Dendritic cell treated with granulocyte-macrophage colony-stimulating factor and Interleukin-4, amounts not matched to agents 40 ng/mL and 50 ng/mL, for 4 days (primary cell): ENCODE measurements at regions not wholly inside any gene's neighbourhood (a gene's known extent, or its start where the extent isn't known, plus 50 kb on each side); places are given as distances from the start of the nearest gene placed in this dataset.

Experiments used
- H3K27ac Mint-ChIP-seq: one replicate; pipeline ENCODE4 v1.8.0; 2022; ENCODE audit warnings: mild to moderate bottlenecking, mixed read lengths
- H3K27me3 Mint-ChIP-seq: one replicate; pipeline ENCODE4 v1.8.0; 2022; ENCODE audit warnings: mild to moderate bottlenecking, mixed read lengths
- H3K36me3 Mint-ChIP-seq: one replicate; pipeline ENCODE4 v1.8.0; 2022; ENCODE audit warnings: low read depth, mixed read lengths
- H3K4me1 Mint-ChIP-seq: one replicate; pipeline ENCODE4 v1.8.0; 2022; ENCODE audit warnings: low read depth, mixed read lengths
- H3K4me3 Mint-ChIP-seq: one replicate; pipeline ENCODE4 v1.8.0; 2022; ENCODE audit warnings: mild to moderate bottlenecking, moderate library complexity, mixed read lengths
- H3K9me3 Mint-ChIP-seq: one replicate; pipeline ENCODE4 v1.8.0; 2022; ENCODE audit warnings: mixed read lengths
- intact Hi-C: fragments of 100-400 bp; cut with micrococcal nuclease; formaldehyde crosslinking; loops from one replicate; pipeline ENCODE4 v1.15.0; 2022

- Mint-ChIP-seq H3K9me3 (no peaks in the 10 kb centered on the region), H3K4me1 (peaks cover 14% of the 10 kb centered on the region), H3K27ac (no peak overlapping the region), H3K27me3 (peaks cover 35% of the 10 kb centered on the region), H3K36me3 (no peaks in the 10 kb centered on the region), H3K4me3 (no peak overlapping the region)
- intact Hi-C loops = no loop called here
These were observed 116.0 kb upstream of the LRPAP1 start for GRCh38 chr4:3648195-3648594.

- no peaks in the 10 kb centered on the region for H3K9me3 Mint-ChIP-seq
- no peaks in the 10 kb centered on the region for H3K36me3 Mint-ChIP-seq
- intact Hi-C loops = no loop called here
- H3K27ac Mint-ChIP-seq = no peak overlapping the region
- no peak overlapping the region for H3K4me3 Mint-ChIP-seq
- H3K4me1 Mint-ChIP-seq = peaks cover 14% of the 10 kb centered on the region
- H3K27me3 Mint-ChIP-seq = peaks cover 34% of the 10 kb centered on the region
These were observed 115.2 kb upstream of the LRPAP1 start for GRCh38 chr4:3647421-3647820.

- Mint-ChIP-seq H3K27me3 (peaks cover 33% of the 10 kb centered on the region), H3K36me3 (no peaks in the 10 kb centered on the region), H3K9me3 (no peaks in the 10 kb centered on the region), H3K4me3 (no peak overlapping the region), H3K27ac (no peak overlapping the region), H3K4me1 (peaks cover 14% of the 10 kb centered on the region)
- intact Hi-C loops = no loop called here
These were observed 113.8 kb upstream of the LRPAP1 start for GRCh38 chr4:3645711-3646679.

GRCh38 chr4:3644849-3645627 is 112.8 kb upstream of the LRPAP1 start:
- Mint-ChIP-seq H3K27me3 (peaks cover 32% of the 10 kb centered on the region), H3K4me3 (no peak overlapping the region), H3K36me3 (no peaks in the 10 kb centered on the region), H3K9me3 (no peaks in the 10 kb centered on the region), H3K27ac (no peak overlapping the region), H3K4me1 (peaks cover 14% of the 10 kb centered on the region)
- intact Hi-C loops = no loop called here

DNA sequence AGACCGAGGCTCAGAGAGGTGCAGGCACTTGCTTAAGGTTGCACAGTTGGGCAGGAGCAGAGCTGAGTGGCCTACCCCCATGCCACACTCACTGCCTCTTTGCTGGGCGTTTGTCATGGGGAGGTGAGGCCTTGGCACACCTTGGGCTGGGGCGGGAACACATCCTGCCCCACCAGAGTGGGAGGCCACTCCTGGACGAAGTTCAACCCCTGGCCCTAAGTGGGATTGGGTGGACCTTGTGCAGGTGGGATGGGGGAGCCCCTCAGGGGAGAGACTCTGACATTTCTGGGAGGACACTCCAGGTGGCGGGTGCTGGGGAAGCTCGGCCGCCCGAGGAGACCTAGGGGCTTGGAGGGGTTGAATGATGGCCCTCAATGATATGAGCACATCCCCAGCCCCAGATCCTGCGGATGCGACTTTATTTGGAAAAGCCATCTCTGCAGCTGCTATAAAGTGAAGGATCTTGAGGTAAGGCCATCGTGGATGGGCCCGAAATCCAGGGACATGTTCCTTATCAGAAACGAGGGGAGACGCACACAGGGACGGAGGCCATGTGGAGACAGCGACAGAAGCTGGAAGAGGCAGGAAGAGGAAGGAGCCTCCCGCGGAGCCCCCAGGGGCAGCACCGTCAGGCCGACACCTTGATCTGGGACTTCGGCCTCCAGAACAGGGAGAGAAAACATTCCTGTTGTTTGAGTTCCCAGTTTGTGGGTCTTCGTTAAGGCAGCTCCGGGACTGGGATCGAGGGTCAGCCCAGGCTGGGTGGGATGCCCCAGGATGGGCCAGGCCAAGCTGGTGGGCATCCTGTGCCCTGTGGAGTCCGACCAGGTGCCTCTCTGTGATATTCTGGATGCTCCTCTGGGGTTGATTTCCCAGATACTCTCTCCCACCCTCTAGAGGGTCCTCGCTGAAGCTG is 111.6 kb upstream of the LRPAP1 start:
- H3K27me3 Mint-ChIP-seq = peaks cover 29% of the 10 kb centered on the region
- no peaks in the 10 kb centered on the region for H3K9me3 Mint-ChIP-seq
- intact Hi-C loops = no loop called here
- no peak overlapping the region for H3K4me3 Mint-ChIP-seq
- no peak overlapping the region for H3K27ac Mint-ChIP-seq
- H3K36me3 Mint-ChIP-seq = no peaks in the 10 kb centered on the region
- peaks cover 14% of the 10 kb centered on the region for H3K4me1 Mint-ChIP-seq

DNA sequence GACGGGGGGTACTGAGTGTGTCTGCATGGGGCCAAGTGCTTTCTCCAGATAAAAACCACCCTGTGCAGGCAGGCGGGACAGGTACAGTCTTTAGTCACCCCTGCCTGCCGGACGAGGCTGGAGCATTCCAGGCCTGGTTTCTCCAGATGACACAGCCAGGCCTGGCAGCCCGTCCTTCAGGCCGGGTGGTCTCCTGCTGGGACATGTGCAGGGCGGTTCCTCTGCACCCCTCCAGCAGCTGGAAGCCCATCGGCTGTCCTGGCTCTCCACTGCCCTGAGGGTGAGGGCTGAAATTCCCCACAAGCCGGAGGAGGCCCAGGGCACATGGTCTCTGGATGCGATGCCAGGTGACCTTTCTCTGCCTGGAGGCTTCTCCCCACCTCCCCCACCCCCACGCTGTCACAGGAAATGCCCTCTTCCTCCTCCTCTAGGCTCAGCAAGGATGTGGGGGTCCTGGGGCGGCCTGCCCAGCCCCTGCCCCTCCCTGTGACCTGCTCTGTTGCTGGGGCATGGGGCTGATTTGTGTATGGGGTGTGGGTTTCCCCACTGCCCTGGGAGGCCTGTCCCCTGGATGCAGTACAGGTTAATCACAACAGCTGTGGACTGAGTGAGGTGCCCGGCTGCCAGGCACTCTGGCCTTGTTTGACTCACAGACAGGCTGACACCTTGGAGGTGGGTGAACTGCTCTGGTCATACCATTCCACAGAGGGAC is 110.7 kb upstream of the LRPAP1 start:
- H3K4me3 Mint-ChIP-seq = no peak overlapping the region
- H3K27ac Mint-ChIP-seq = no peak overlapping the region
- no peaks in the 10 kb centered on the region for H3K9me3 Mint-ChIP-seq
- no peaks in the 10 kb centered on the region for H3K36me3 Mint-ChIP-seq
- H3K4me1 Mint-ChIP-seq = peaks cover 14% of the 10 kb centered on the region
- H3K27me3 Mint-ChIP-seq = peaks cover 26% of the 10 kb centered on the region
- intact Hi-C loops = no loop called here

GRCh38 chr4:3642056-3642630 is 109.9 kb upstream of the LRPAP1 start:
- no peaks in the 10 kb centered on the region for H3K9me3 Mint-ChIP-seq
- H3K27me3 Mint-ChIP-seq = peaks cover 27% of the 10 kb centered on the region
- H3K27ac Mint-ChIP-seq = no peak overlapping the region
- peaks cover 14% of the 10 kb centered on the region for H3K4me1 Mint-ChIP-seq
- intact Hi-C loops = no loop called here
- H3K36me3 Mint-ChIP-seq = no peaks in the 10 kb centered on the region
- no peak overlapping the region for H3K4me3 Mint-ChIP-seq

GRCh38 chr4:3641501-3641900 is 109.3 kb upstream of the LRPAP1 start:
- H3K9me3 Mint-ChIP-seq = no peaks in the 10 kb centered on the region
- H3K36me3 Mint-ChIP-seq = no peaks in the 10 kb centered on the region
- H3K4me3 Mint-ChIP-seq = no peak overlapping the region
- H3K4me1 Mint-ChIP-seq = peaks cover 14% of the 10 kb centered on the region
- peaks cover 21% of the 10 kb centered on the region for H3K27me3 Mint-ChIP-seq
- intact Hi-C loops = no loop called here
- no peak overlapping the region for H3K27ac Mint-ChIP-seq

DNA sequence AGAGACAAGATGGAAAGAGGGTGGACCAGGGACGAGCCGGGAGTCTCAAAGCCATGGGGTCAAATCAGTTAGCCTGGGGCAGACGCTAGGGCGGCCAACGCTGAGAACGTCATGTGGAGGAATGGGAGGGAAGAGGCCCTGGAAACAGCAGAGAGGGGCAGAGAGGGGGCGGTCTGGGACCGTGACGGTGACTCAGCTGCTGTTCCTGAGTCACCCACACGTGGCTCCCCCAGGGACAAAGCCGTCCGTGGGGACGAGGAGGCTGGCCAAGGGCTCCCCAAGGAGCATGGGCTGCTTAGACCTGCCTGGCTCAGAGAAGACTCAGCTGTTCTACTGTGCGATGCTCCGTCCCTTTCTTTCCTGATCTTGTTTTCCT is 108.4 kb upstream of the LRPAP1 start:
- Mint-ChIP-seq H3K36me3 (no peaks in the 10 kb centered on the region), H3K9me3 (no peaks in the 10 kb centered on the region), H3K27me3 (peaks cover 17% of the 10 kb centered on the region), H3K27ac (no peak overlapping the region), H3K4me3 (no peak overlapping the region), H3K4me1 (peaks cover 12% of the 10 kb centered on the region)
- intact Hi-C loops = no loop called here

GRCh38 chr4:3639613-3640586 is 107.7 kb upstream of the LRPAP1 start:
- Mint-ChIP-seq H3K27me3 (peaks cover 10% of the 10 kb centered on the region), H3K4me1 (peaks cover 5% of the 10 kb centered on the region), H3K36me3 (no peaks in the 10 kb centered on the region), H3K9me3 (no peaks in the 10 kb centered on the region), H3K4me3 (no peak overlapping the region), H3K27ac (no peak overlapping the region)
- intact Hi-C loops = no loop called here

- Mint-ChIP-seq H3K4me3 (no peak overlapping the region), H3K27ac (no peak overlapping the region), H3K27me3 (peaks cover 6% of the 10 kb centered on the region), H3K36me3 (no peaks in the 10 kb centered on the region), H3K4me1 (no peaks in the 10 kb centered on the region), H3K9me3 (no peaks in the 10 kb centered on the region)
- intact Hi-C loops = no loop called here
These were observed 106.0 kb upstream of the LRPAP1 start for GRCh38 chr4:3638080-3638795.
